GM23338 (cell line): ENCODE measurements at regions not wholly inside any gene's neighbourhood (a gene's known extent, or its start where the extent isn't known, plus 50 kb on each side); places are given as distances from the start of the nearest gene placed in this dataset.

Experiments
- CREB1 ChIP-seq: fragments of 250-450 bp; sonication (Bioruptor Pico); IDR thresholded peaks from 2 replicates; pipeline ENCODE4 v1.5.0; 2020; ENCODE audit warnings: low read depth, mild to moderate bottlenecking, moderate library complexity
- EZH2 ChIP-seq: fragments of 200-600 bp; sonication (generic); IDR thresholded peaks from one replicate; pipeline ENCODE4 v1.8.0; 2017; ENCODE audit warnings: antibody characterized with exemption, mild to moderate bottlenecking, low read depth; ENCODE audit not compliant: unreplicated experiment
- EZH2phosphoT487 ChIP-seq: fragments of 200-600 bp; sonication (generic); IDR thresholded peaks from one replicate; pipeline ENCODE4 v1.8.1; 2018; ENCODE audit warnings: antibody characterized with exemption; ENCODE audit not compliant: unreplicated experiment
- JUNB ChIP-seq: IDR thresholded peaks from one replicate; pipeline ENCODE4 v1.6.1; 2016; ENCODE audit warnings: antibody characterized with exemption; ENCODE audit not compliant: unreplicated experiment
- POLR2AphosphoS5 ChIP-seq: IDR thresholded peaks from 2 replicates; pipeline ENCODE4 v1.6.1; 2016; ENCODE audit warnings: antibody characterized with exemption, low read depth
- ZNF331 ChIP-seq: fragments of 250-450 bp; sonication (Bioruptor Pico); IDR thresholded peaks from 2 replicates; pipeline ENCODE4 v1.5.0; 2020; ENCODE audit warnings: low read depth, mild to moderate bottlenecking, moderate library complexity
- TF ChIP-seq, protein P1 (sequence below), 2 experiments: fragments of 200-600 bp in 1 of 2; sonication (generic) in 1 of 2; conservative IDR thresholded peaks; 2 replicates each; pipeline versions ENCODE4 v1.5.1 to v1.6.1; 2016 to 2017; ENCODE audit warnings: antibody characterized with exemption in 2 of 2, low read depth in 2 of 2, mild to moderate bottlenecking in 2 of 2, moderate library complexity in 1 of 2
- TF ChIP-seq, protein P2 (sequence below): IDR thresholded peaks from 2 replicates; pipeline ENCODE4 v1.6.1; 2016; ENCODE audit warnings: antibody characterized with exemption
- TF ChIP-seq, protein P3 (sequence below): IDR thresholded peaks from one replicate; pipeline ENCODE4 v1.6.1; 2018; ENCODE audit warnings: antibody characterized with exemption; ENCODE audit not compliant: unreplicated experiment

DNA sequence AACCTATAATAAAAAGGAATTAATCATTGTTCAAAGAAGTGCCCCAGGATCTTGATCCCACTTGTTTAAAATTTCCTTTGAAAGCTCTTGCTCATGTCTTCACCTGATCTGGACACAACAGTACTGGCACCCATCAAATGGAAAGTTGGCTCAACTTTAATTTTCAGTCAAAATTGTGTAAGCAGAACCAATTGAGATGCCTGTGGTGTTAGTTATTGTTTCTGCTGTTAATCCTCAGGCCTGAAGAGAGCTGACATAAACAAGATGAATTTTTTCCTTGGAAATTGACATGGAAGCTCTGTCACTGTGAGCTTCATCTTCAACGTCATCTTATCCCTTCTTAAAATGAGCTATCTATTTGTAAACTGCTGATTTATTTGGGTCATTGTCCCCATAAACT lies 88.3 kb upstream of the TNFSF4 start:
- TF ChIP-seq, protein P1, sequence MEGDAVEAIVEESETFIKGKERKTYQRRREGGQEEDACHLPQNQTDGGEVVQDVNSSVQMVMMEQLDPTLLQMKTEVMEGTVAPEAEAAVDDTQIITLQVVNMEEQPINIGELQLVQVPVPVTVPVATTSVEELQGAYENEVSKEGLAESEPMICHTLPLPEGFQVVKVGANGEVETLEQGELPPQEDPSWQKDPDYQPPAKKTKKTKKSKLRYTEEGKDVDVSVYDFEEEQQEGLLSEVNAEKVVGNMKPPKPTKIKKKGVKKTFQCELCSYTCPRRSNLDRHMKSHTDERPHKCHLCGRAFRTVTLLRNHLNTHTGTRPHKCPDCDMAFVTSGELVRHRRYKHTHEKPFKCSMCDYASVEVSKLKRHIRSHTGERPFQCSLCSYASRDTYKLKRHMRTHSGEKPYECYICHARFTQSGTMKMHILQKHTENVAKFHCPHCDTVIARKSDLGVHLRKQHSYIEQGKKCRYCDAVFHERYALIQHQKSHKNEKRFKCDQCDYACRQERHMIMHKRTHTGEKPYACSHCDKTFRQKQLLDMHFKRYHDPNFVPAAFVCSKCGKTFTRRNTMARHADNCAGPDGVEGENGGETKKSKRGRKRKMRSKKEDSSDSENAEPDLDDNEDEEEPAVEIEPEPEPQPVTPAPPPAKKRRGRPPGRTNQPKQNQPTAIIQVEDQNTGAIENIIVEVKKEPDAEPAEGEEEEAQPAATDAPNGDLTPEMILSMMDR (conservative IDR thresholded peaks at IDR 0.05; ENCODE audit: low read depth in 2 of 2), result no peak
- TF ChIP-seq POLR2AphosphoS5, result no peak
- no peak for TF ChIP-seq CREB1 (CRISPR knock-in tag)
- TF ChIP-seq JUNB, result no peak
- no peak for TF ChIP-seq EZH2phosphoT487
- no peak for TF ChIP-seq ZNF331 (CRISPR knock-in tag)
- TF ChIP-seq EZH2, result no peak
- TF ChIP-seq, protein P2, sequence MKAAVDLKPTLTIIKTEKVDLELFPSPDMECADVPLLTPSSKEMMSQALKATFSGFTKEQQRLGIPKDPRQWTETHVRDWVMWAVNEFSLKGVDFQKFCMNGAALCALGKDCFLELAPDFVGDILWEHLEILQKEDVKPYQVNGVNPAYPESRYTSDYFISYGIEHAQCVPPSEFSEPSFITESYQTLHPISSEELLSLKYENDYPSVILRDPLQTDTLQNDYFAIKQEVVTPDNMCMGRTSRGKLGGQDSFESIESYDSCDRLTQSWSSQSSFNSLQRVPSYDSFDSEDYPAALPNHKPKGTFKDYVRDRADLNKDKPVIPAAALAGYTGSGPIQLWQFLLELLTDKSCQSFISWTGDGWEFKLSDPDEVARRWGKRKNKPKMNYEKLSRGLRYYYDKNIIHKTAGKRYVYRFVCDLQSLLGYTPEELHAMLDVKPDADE, result no peak
- TF ChIP-seq, protein P3, sequence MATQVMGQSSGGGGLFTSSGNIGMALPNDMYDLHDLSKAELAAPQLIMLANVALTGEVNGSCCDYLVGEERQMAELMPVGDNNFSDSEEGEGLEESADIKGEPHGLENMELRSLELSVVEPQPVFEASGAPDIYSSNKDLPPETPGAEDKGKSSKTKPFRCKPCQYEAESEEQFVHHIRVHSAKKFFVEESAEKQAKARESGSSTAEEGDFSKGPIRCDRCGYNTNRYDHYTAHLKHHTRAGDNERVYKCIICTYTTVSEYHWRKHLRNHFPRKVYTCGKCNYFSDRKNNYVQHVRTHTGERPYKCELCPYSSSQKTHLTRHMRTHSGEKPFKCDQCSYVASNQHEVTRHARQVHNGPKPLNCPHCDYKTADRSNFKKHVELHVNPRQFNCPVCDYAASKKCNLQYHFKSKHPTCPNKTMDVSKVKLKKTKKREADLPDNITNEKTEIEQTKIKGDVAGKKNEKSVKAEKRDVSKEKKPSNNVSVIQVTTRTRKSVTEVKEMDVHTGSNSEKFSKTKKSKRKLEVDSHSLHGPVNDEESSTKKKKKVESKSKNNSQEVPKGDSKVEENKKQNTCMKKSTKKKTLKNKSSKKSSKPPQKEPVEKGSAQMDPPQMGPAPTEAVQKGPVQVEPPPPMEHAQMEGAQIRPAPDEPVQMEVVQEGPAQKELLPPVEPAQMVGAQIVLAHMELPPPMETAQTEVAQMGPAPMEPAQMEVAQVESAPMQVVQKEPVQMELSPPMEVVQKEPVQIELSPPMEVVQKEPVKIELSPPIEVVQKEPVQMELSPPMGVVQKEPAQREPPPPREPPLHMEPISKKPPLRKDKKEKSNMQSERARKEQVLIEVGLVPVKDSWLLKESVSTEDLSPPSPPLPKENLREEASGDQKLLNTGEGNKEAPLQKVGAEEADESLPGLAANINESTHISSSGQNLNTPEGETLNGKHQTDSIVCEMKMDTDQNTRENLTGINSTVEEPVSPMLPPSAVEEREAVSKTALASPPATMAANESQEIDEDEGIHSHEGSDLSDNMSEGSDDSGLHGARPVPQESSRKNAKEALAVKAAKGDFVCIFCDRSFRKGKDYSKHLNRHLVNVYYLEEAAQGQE, result no peak
